COLO668 (cell line): ENCODE measurements at regions not wholly inside any gene's neighbourhood (a gene's known extent, or its start where the extent isn't known, plus 50 kb on each side); places are given as distances from the start of the nearest gene placed in this dataset.
"Not testable (repeated sequence)": the region's sequence is repeated elsewhere in the genome, so short reads cannot be mapped to it uniquely, and the experiment has no call there.

Experiments used
- DNase-seq: peaks from one replicate; lab custom pipeline; 2025; ENCODE audit not compliant: unreplicated experiment; lab: John Stamatoyannopoulos, UW

DNA sequence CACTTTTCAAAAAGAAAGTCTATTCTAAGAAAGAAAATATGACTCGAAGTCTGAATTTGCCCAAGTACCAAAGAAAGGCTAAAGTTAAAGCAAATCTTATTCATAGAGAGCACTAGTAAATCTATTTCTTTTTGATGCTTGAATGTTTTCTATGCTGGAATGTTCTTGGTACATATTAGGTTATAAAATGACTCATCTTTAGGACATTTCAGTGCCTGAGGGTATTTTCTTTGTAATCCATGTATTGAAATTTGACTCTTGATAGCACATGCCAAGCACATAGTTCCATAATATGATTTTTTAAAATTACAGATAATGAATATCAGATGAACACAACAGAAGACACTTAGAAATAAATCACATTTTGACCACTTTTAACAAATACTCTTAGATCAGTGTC, 232.8 kb downstream of the TRIML1 start:
- no peak for DNase-seq

DNA sequence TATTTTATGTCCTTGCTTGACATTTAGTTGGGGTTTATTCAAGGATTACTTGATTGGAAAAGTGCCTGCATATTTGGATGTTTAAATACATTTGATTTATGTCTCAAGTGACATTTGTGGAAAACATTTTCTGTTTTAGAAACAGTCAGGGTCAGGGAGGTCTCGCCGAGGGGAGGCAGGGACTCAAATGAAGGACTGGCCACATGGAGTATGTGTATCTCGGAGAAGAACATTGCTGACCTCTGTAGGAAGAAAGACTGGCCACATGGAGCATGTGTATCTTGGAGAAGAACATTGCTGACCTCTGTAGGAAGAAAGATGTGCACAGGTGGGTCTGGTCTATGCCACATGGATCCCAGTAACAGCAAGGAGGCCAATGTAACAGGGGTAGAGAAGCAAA, 233.6 kb downstream of the TRIML1 start:
- no peak for DNase-seq

DNA sequence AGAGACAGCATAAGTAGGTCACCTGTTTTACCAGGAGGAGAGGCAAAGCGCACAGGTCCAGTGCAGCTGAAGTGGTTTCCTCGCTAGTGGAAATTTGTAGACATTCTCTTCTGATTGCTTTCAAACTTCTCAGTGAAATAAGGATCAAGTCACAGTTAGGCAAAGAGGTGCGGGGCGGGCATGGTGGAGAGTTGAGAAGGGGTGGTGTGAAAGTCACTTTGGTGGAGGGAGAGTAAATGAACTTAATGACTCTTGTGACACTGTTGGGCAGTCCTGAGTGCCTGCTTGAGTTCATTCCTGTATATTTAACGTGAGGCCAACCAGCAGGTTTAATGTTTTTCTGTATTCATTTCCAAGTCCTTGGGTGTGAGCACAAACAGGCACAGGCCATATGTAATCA, 235.6 kb downstream of the TRIML1 start:
- peak; percentile 17 for DNase-seq

DNA sequence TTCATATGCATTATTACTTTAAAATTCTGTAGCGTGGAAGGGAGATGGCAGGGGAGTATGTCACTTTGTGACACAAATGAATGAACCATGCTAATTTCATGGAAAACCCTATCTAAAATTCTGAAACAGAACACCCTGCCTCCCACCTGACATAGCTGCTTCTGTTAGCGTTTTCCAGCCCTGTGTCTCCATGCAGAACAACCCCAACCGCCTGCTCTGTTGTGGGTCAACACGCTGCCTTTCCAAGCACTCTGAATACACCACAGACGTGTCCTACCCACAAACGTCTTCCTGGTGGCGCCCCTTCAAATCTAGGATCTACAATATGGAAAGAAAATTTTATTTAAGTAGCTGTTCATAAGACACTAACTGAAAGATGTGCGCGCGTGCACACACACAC, 238.6 kb downstream of the TRIML1 start:
- DNase-seq, result no peak

DNA sequence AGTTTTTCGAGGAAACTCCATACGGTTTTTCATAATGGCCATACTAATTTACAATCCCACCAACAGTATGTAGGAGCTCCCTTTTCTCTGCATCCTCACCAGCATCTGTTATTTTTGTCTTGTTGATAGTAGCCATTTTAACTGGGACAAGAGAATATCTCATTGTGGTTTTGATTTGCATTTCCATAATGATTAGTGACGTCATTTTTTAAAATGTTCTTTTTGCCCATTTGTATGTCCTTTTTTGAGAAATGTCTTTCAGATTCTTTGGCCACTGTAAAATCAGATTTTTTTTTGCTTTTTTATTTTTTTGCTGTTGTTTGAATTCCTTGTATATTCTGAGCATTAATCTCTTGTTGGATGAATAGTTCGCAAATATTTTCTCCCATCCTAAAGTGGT, 243.9 kb downstream of the TRIML1 start:
- DNase-seq, result no peak

DNA sequence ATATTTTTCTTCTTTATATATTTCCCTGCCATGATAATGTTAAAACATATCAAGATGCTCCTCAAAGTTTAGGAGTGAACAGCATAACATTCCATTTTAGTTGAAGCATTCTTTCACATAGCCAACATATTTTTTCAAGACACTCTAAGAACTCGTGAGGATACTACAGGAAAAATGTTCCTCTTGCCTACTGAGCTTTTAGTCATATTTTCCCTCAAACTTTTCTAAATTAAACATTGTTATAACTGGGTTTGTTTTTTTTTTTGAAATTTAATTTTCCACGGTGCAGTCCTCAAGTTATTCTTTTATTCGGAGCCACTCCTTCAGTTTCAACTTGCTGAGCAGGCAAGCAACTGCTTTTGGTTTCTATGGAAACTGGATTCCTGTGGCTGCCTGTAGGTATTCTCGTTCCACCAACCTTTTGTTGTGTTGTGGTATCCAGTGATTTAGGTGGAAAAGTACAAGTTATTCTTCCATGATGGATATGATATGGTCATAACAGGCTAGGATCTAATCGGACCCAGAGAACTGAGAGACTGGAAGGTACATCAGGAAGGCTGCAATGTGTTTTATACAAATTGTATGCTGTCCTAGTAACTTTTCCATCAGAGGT, 248.0 kb downstream of the TRIML1 start:
- DNase-seq, result no peak

DNA sequence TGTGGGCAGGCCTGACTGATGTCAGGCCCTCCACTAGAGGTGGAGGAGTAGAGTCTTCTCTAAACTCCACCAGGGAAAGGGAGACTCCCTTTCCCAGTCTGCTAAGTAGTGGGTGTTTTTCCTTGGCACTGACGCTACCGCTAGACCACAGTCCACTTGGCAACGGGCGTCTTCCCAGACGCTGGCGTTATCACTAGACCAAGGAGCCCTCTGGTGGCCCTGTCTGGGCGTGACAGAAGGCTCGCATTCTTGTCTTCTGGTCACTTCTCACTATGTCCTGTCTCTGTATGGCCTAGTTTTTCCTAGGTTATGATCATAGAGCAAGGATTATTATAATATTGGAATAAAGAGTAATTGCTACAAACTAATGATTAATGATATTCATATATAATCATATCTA, 252.1 kb downstream of the TRIML1 start:
- DNase-seq, result not testable (repeated sequence)

DNA sequence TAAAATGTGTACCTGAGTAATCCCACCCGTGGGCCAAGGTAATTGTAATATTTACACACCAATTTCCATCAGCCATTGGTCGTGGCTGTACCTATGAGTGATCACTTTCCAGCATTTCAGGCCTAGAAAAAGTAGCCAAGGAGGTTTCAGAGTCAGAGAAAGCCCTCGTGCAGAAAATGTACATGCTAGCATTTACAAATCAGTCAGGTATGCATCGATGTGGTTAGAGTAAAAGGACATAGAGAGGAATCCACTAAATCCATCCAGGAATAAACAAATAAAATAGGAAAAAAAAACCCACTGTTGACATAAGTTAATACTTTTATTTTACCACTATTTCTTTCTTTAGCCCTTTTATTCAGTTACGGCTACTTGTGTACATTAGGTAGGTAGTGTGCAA, 256.8 kb downstream of the TRIML1 start:
- DNase-seq, result no peak

DNA sequence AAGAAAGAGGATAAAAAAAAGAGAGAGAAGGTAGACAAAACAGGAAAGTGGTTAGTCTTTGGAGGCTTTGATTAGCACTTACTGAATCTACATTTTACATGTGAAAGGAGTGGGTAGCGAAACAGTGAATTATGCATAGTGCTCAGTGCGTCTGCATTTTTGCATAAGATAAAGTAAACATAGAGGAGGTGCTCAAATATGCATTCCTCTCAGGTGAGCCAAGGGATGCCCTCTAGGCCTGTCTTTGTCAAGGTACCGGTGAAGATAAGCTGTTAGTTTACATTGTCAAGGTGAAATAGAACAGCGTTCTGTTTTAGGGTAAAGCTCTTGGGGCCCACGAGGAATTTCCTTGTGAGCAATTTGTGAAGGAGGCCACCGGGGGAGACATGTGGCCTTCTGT, 260.6 kb downstream of the TRIML1 start:
- DNase-seq, result no peak

DNA sequence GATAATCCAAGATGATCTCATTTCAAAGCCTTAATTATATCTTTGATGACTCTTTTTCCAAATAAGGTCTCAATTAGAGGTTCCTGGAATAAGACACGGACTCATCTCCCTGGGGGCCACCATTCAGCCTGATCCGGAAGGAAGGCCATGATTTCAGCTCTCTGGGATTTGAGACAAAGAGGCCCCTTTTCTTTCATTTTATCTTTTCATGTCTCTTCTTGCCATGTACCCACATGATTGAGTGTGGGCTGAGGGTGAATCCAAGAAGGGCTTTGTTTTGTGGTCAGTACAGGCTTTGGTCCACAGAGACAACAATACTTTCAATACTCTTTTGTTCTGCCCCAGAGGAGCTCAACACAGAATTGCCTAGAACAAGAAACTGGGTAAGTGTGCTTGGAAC, 261.2 kb downstream of the TRIML1 start:
- no peak for DNase-seq

DNA sequence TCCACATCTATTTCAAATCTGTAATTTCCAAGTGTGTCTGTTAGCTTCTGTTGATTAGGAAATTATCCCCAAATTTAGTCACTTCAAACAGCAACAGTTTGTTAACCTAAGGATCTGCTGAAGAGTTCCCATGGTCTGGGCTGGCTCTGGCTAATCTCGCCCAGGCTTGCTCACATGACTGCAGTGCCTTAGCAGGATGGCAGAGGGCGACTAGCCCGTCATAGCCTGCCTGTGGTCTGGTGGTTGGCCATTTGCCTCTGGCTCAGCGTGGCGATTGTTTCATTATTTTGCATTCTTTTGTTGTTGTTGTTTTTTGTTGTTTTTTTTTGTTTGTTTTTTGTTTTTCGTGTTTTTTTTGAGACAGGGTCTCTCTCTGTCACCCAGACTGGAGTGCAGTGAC, 264.0 kb downstream of the TRIML1 start:
- DNase-seq, result no peak

DNA sequence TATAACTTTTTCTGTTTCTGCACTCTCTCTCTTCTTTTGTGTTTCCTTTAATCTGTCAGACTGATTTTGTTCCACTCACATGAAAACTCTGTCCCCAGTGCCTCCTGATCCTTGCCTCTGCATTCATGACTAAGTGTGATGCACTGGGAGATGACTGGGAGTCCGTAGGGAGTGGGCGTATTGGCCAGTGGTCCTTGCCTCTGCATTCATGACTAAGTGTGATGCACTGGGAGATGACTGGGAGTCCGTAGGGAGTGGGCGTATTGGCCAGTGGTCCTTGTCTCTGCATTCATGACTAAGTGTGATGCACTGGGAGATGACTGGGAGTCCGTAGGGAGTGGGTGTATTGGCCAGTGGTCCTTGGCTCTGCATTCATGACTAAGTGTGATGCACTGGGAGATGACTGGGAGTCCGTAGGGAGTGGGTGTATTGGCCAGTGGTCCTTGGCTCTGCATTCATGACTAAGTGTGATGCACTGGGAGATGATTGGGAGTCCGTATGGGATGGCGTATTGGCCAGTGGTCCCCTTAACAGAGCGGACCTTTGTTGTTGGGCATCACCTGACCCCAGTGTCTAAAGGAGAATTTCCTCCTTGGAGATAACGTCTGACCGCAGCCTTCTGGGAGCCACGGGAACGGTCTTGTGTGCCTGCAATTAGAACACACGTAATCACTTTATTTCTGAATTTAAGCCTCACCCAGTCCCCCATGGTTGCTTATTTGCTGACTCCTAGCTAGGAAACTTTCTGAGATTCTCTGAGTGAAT, 266.0 kb downstream of the TRIML1 start:
- DNase-seq, result not testable (repeated sequence)

DNA sequence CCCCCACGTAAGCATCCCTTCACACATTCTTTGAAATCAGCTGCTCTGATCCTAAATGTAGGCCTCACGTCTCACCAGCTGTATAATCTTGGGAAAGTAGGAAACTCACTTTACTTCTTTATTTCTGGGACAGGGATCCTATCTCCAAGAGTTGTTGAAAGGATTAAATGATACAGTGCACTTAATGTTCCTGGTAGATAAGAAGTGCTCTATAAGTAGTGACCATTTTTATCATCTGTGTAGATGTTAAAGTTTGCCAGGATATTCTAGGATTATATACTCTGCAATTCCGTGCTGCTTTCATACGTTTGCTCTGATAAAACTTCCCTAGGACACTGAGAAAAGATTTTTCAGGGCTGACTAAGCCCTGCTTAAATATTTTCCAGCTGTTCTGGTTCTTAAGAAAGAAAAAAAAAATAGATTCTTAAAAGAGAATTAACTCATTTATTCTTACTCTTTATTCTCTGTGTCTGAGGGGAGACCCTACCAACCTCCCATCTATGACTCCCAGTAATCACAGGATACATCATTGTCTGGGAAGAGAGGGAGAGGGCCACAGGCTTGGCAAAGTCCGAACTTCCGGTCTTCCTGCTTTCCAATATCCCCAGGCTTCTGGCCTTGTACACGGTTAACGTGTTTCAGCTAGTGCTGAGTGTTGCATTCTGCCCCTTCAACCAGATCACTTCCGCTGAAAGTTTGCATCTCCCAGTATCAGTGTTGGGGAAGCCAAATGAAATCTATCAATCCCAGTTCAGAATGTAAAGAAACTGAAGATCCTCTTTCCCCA, 269.2 kb downstream of the TRIML1 start:
- no peak for DNase-seq

DNA sequence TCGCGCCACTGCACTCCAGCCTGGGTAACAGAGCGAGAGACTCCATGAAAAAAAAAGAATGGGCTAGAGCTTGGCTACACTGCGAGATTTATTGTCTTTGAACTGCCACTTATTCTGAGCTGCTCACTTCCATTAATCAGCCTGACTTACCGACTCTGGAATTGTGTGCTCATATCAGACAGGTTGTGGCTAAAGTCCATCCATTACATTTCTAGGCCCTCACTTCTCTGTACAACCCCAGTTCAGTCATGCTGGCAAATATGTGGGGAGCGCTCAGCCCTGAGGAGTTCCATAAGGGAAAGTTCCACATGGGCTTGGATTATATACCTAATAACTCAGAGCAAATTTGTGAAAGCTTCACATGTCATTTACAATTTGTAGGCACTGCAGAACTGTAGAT, 270.6 kb downstream of the TRIML1 start:
- no peak for DNase-seq

DNA sequence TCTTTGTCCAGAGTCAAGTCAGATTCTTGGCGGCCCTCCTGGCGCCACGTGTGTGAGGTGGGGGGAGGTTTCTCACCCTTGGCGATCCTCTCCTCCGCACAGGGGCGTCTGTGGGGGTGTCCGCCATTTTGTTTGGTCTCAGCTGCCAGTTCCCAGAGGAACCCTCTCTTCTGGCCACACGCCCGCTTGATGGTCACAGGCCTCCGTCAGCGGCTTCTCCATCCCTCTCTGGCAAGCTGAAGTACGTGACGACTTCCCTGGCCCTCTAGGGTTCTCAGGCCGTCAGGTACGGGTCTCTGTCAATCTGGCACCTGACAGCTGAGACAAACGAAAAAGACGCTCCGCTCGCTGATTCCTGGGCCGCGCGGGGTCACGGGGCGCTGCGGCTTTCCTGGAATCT, 272.6 kb downstream of the TRIML1 start:
- no peak for DNase-seq

DNA sequence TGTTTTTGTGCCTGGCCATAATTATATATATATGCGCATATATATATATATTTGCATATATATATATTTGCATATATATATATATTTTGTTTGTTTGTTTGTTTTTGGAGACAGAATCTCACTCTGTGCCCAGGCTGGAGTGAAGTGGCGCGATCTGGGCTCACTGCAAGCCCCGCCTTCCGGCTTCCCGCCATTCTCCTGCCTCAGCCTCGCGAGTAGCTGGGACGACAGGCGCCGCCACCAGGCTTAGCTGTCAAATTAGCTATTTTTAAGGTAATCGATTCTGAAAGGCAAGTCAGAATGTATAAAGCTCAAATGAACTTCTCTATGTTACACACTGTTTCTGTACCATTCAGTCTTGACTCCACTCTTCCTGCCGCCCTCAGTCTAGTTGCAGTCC, 273.3 kb downstream of the TRIML1 start:
- no peak for DNase-seq

DNA sequence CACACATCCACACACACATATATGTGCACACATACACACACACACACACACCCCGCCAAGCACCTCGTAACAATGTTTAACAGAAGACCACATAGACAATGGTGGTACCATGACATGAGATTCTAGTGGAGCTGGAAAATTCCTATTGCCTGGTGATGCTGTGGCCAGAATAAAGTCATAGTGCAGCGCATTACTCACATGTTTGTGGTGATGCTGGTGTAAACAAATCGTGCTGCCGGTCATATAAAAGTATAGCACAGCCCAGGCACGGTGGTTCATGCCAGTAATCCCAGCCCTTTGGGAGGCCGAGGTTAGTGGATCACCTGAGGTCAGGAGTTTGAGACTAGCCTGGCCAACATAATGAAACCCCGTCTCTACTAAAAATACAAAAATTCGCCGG, 275.2 kb downstream of the TRIML1 start:
- DNase-seq, result no peak

DNA sequence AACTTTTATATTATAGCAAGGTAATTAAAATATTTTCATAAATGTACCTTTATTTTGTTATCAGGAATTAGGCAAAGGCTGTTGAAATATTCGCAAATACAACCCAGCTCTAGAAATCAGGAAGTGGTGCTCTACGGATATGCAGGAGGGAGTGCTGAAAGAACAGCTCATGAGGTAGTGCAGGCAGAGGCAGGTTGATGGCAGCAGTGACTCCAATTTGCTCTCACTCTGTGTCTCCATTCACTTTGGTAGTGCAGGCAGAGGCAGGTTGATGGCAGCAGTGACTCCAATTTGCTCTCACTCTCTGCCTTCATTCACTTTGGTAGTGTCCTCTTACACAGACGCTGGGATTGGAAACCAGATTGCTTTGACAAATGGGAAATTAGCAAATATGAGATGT, 277.9 kb downstream of the TRIML1 start:
- peak; percentile 18 for DNase-seq

DNA sequence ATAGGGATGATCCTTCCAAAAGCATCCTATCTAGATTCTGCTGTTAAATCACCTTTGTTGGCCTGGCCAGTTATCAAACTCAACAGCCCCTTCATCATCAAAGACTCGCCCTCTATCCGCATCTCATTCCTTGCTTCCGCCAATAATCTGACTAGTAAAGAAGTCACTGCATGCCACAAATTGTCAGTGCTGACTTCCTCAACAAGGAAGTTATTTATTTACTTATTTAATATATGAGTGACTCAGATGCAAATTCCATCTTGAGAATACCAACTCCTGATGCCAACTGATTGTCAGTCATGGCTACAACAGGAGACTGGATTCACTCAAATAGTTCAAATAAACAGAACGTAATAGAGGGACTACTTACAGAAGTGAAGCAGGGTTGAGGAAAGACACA, 283.8 kb downstream of the TRIML1 start:
- DNase-seq, result no peak

DNA sequence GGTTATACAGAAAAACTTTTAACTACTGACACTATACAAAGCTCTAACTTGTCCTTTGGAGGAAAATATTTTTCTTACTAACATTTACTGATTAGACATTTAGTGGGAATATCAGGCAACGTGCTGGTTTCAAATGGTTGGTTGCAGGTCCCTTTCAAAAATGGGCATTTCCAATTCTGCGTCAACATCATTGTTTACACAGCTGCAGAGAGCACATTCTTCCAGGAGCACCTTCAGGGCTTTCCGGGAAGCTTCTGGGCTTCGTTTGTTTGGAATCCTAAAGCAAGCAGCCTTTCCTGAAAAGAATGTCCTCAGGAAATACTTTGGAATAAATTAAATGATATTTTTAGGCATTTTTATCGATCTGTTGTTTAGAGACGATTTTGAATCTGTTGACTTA, 289.7 kb downstream of the TRIML1 start:
- DNase-seq, result peak; percentile 53

DNA sequence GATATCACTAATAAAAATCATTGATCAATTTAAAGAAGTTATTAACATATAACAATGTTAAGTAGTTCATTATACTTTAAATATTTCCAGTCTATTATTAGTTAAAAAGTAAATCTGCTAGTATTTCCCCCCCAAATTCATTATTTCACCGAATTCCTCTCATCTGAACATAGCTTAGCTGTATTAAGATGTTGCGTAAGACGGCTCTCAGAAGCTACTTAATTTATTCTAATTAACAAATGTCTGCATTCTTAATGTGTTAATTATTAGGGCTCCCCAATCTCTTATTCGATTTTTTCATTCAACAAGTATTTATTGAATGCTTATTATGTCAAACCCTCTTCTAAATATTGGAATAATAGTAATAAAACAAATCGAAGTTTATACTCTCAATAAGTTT, 290.7 kb downstream of the TRIML1 start:
- no peak for DNase-seq

DNA sequence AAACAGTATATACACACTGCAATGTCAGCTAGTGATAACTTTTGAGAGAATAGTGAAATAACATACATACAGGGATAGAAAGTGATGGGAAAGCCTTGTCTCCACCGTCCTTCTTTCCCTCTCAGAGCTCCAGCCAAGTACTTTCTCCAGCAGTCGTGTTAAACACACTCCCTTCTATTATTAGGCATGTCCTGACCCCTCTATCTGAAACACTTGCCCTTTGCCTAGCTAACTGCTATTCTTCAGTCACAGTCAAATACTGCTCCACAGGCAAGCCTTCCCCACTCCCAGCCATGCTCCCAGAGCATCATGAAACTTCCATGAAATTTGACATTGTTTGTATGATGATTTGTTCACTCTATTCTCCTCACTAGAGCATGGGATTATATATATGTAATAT, 291.1 kb downstream of the TRIML1 start:
- DNase-seq, result no peak
